Endothelial cell of umbilical vein (primary cell): ENCODE measurements at regions not wholly inside any gene's neighbourhood (a gene's known extent, or its start where the extent isn't known, plus 50 kb on each side); places are given as distances from the start of the nearest gene placed in this dataset.

Experiments
- BruUV-seq: library from RNA; stranded (reverse); fragments of 400-500 nt; replicated peaks from 2 replicates; lab custom pipeline; 2021; lab: Mats Ljungman, UMichigan
- CTCF ChIA-PET: fragments of 300-600, 350-600 bp; sonication (Branson Sonifier 250); formaldehyde crosslinking; loops from one replicate; lab custom pipeline; 2021; ENCODE audit warnings: antibody characterized with exemption, inconsistent platforms; lab: Charles Lee
- POLR2A ChIA-PET: fragments of 300-600, 350-600 bp; sonication (Branson Sonifier 250); formaldehyde crosslinking; loops from one replicate; lab custom pipeline; 2021; ENCODE audit warnings: antibody characterized with exemption, inconsistent platforms; lab: Charles Lee
- DNase-seq: peaks from one replicate; pipeline ENCODE4 v3.0.0-alpha.2; 2011; ENCODE audit warnings: low read depth, low spot score
- FAIRE-seq: peaks from 2 replicates; lab custom pipeline; 2011; peaks lifted over from hg19 to GRCh38; lab: Jason Lieb, UNC
- H2AFZ ChIP-seq: 2 replicates; pipeline ENCODE4 v1.6.0; 2012; ENCODE audit warnings: low read depth, low read length, control low read depth, inconsistent platforms
- H3K27ac ChIP-seq: 2 replicates; pipeline ENCODE4 v1.5.1; 2011; ENCODE audit warnings: low read depth, mild to moderate bottlenecking, control low read depth, low read length, moderate library complexity; ENCODE audit not compliant: insufficient read depth
- H3K27me3 ChIP-seq, 2 experiments: 2 replicates each; pipeline versions ENCODE4 v1.6.0 to v1.6.1; 2011; ENCODE audit warnings: low read length in 2 of 2, mixed read lengths in 1 of 2; ENCODE audit not compliant: control insufficient read depth in 2 of 2, insufficient read depth in 2 of 2
- H3K36me3 ChIP-seq, 2 experiments: 2 replicates in 1 of 2; 3 replicates in 1 of 2; pipeline ENCODE4 v1.5.1; 2011; ENCODE audit warnings: low read length in 2 of 2, mild to moderate bottlenecking in 1 of 2, moderate library complexity in 1 of 2; ENCODE audit not compliant: control insufficient read depth in 2 of 2, insufficient read depth in 2 of 2; ENCODE audit errors: extremely low read depth in 1 of 2
- H3K4me1 ChIP-seq: 3 replicates; pipeline ENCODE4 v1.5.1; 2011; ENCODE audit warnings: mild to moderate bottlenecking, low read length; ENCODE audit not compliant: control insufficient read depth, insufficient read depth; ENCODE audit errors: extremely low read depth
- H3K4me2 ChIP-seq: 2 replicates; pipeline ENCODE4 v1.6.1; 2011; ENCODE audit warnings: low read length, control low read depth, mixed read lengths; ENCODE audit not compliant: insufficient read depth
- H3K4me3 ChIP-seq, 3 experiments: fragments of 200-600 bp in 1 of 3; sonication (generic), shearing (Covaris generic) in 1 of 3; replicated peaks in 1 of 3; 2 replicates each; pipeline ENCODE4 v1.5.1; 2011 to 2016; ENCODE audit warnings: control low read depth in 3 of 3, low read length in 3 of 3, mild to moderate bottlenecking in 2 of 3, inconsistent platforms in 1 of 3, low read depth in 1 of 3, moderate library complexity in 1 of 3; ENCODE audit not compliant: insufficient read depth in 1 of 3
- H3K79me2 ChIP-seq: 2 replicates; pipeline ENCODE4 v1.6.0; 2012; ENCODE audit warnings: low read length, inconsistent platforms; ENCODE audit not compliant: control insufficient read depth, insufficient read depth
- H3K9ac ChIP-seq: replicated peaks from 2 replicates; pipeline ENCODE3; 2011; ENCODE audit warnings: low read length, control low read depth; ENCODE audit not compliant: insufficient read depth; ENCODE audit errors: extremely low read depth
- H3K9me1 ChIP-seq: replicated peaks from 3 replicates; pipeline ENCODE4 v1.6.0; 2011; ENCODE audit warnings: mild to moderate bottlenecking, low read length; ENCODE audit not compliant: control insufficient read depth, insufficient read depth; ENCODE audit errors: extremely low read depth
- H3K9me3 ChIP-seq: replicated peaks from 2 replicates; pipeline ENCODE4 v1.5.1; 2012; ENCODE audit warnings: low read length, inconsistent platforms; ENCODE audit not compliant: control insufficient read depth, insufficient read depth
- H4K20me1 ChIP-seq: replicated peaks from 2 replicates; pipeline ENCODE3; 2011; ENCODE audit warnings: mild to moderate bottlenecking, low read length; ENCODE audit not compliant: control insufficient read depth, insufficient read depth; ENCODE audit errors: extremely low read depth
- EZH2 ChIP-seq: IDR thresholded peaks from 2 replicates; pipeline ENCODE4 v1.6.1; 2012; ENCODE audit warnings: borderline replicate concordance, low read depth, mild to moderate bottlenecking, moderate library complexity, low read length, inconsistent platforms; ENCODE audit not compliant: severe bottlenecking
- FOS ChIP-seq: IDR thresholded peaks from 2 replicates; pipeline ENCODE4 v1.6.1; 2011; ENCODE audit warnings: mild to moderate bottlenecking, low read length, moderate library complexity, borderline replicate concordance; ENCODE audit not compliant: insufficient read depth
- GATA2 ChIP-seq: IDR thresholded peaks from 2 replicates; pipeline ENCODE4 v1.7.0; 2011; ENCODE audit warnings: low read depth, mild to moderate bottlenecking, moderate library complexity, mixed read lengths, low read length; ENCODE audit not compliant: insufficient read length, insufficient read depth
- JUN ChIP-seq: IDR thresholded peaks from 2 replicates; pipeline ENCODE4 v1.6.1; 2011; ENCODE audit warnings: borderline replicate concordance, low read depth; ENCODE audit not compliant: insufficient read length, insufficient read depth
- MYC ChIP-seq: IDR thresholded peaks from one replicate; pipeline ENCODE4 v1.6.1; 2011; ENCODE audit warnings: mild to moderate bottlenecking, low read depth, low read length
- POLR2A ChIP-seq: IDR thresholded peaks from 2 replicates; pipeline ENCODE4 v1.6.1; 2012; ENCODE audit warnings: low read depth, mild to moderate bottlenecking, control low read depth, low read length
- POLR2AphosphoS5 ChIP-seq: IDR thresholded peaks from 2 replicates; pipeline ENCODE4 v1.6.1; 2012; ENCODE audit warnings: low read depth, mild to moderate bottlenecking, control low read depth, low read length, moderate library complexity; ENCODE audit not compliant: insufficient read depth
- dilution Hi-C: fragments of 300-500 bp; cut with MboI; formaldehyde crosslinking; loops from one replicate; pipeline ENCODE4 v1.15.0; 2019; ENCODE audit warnings: low sequenced_read_pairs; ENCODE audit not compliant: extremely low pct_ligation_motif_present
- intact Hi-C: fragments of 100-400 bp; cut with micrococcal nuclease; formaldehyde crosslinking; loops from one replicate; pipeline ENCODE4 v1.10.0; 2022
- TF ChIP-seq, protein P1 (sequence below), 2 donors: IDR thresholded peaks; 1 replicate in 1 of 2; 2 replicates in 1 of 2; pipeline ENCODE4 v1.5.1; 2011; ENCODE audit warnings: low read length in 2 of 2, mild to moderate bottlenecking in 2 of 2, moderate library complexity in 2 of 2, control low read depth in 1 of 2, inconsistent platforms in 1 of 2, low read depth in 1 of 2; ENCODE audit not compliant: insufficient read depth in 1 of 2; ENCODE audit errors: extremely low read depth in 1 of 2
- TF ChIP-seq, protein P2 (sequence below): IDR thresholded peaks from 2 replicates; pipeline ENCODE4 v1.6.1; 2011; ENCODE audit not compliant: insufficient read depth, insufficient read length

DNA sequence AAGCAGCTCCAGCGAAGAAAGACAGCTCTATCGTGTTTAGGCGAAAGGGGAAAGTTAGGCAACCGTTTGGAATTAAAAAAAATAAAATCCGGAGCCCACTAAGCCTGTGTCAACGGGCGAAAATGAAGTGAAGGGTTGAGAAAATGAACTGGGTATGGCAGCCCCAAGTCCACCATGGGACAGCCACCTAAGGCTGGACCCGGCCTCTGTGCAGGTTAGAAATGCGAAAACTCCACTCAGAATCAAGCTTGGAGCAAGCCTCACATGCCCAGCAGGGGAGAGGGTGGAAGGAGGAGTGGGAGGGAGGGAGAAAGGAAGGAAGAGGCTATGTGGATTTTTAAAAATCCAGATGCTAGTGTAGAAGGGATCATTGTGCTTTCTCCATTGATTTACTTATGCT is 101.2 kb downstream of the IRS2 start:
- dilution Hi-C loops: no loop called here
- ChIA-PET POLR2A (no interaction called here), CTCF (no interaction called here)
- no TSS peak for BruUV-seq
- TF ChIP-seq FOS (no peak), GATA2 (no peak), POLR2AphosphoS5 (no peak), POLR2A (no peak), JUN (no peak), MYC (no peak), EZH2 (no peak)
- TF ChIP-seq, protein P1, sequence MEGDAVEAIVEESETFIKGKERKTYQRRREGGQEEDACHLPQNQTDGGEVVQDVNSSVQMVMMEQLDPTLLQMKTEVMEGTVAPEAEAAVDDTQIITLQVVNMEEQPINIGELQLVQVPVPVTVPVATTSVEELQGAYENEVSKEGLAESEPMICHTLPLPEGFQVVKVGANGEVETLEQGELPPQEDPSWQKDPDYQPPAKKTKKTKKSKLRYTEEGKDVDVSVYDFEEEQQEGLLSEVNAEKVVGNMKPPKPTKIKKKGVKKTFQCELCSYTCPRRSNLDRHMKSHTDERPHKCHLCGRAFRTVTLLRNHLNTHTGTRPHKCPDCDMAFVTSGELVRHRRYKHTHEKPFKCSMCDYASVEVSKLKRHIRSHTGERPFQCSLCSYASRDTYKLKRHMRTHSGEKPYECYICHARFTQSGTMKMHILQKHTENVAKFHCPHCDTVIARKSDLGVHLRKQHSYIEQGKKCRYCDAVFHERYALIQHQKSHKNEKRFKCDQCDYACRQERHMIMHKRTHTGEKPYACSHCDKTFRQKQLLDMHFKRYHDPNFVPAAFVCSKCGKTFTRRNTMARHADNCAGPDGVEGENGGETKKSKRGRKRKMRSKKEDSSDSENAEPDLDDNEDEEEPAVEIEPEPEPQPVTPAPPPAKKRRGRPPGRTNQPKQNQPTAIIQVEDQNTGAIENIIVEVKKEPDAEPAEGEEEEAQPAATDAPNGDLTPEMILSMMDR (IDR thresholded peaks at IDR 0.05; ENCODE audit: extremely low read depth in 1 of 2, insufficient read depth in 1 of 2, low read depth in 1 of 2, low read length in 2 of 2): no peak
- TF ChIP-seq, protein P2, sequence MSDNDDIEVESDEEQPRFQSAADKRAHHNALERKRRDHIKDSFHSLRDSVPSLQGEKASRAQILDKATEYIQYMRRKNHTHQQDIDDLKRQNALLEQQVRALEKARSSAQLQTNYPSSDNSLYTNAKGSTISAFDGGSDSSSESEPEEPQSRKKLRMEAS: no peak
- DNase-seq: no peak
- Histone ChIP-seq H3K36me3 (no peaks in the 10 kb centered on the region), H3K79me2 (no peaks in the 10 kb centered on the region), H3K27me3 (peaks cover 0 to 3% of the 10 kb centered on the region in 2 experiments), H3K9me1 (no peaks in the 10 kb centered on the region), H3K4me1 (no peaks in the 10 kb centered on the region), H3K9ac (no peak overlapping the region), H2AFZ (no peak overlapping the region), H3K4me2 (no peak overlapping the region), H3K4me3 (no peak overlapping the region), H3K27ac (no peak overlapping the region), H4K20me1 (no peaks in the 10 kb centered on the region), H3K9me3 (no peaks in the 10 kb centered on the region)
- intact Hi-C loops: no loop called here
- no peak for FAIRE-seq
